DMS53 treated with DMSO at 0.1 percent for 48 hours (cell line): ENCODE measurements at regions not wholly inside any gene's neighbourhood (a gene's known extent, or its start where the extent isn't known, plus 50 kb on each side); places are given as distances from the start of the nearest gene placed in this dataset.

Source experiments
- DNase-seq: peaks from one replicate; lab custom pipeline; 2025; ENCODE audit not compliant: unreplicated experiment; lab: John Stamatoyannopoulos, UW

DNA sequence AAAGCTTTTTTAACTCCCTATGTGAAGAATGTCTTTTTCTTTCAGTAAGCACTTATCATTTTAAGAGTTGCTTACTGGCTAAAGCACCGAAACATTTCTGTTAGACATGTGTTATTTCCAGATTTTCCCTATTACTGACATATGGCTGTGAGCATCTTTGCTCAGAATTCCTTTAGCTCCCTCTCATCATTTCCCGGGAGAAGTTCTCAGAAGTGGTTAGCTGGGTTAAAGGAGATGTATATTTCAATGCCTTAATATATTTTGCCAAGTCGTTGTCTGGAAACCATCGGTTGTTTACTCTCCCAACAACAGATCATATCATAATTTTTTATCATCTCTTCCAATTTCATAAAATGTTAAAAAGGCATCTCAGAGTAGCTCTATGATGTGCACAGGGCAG is 396.5 kb downstream of the OCA2 start:
- no peak for DNase-seq

DNA sequence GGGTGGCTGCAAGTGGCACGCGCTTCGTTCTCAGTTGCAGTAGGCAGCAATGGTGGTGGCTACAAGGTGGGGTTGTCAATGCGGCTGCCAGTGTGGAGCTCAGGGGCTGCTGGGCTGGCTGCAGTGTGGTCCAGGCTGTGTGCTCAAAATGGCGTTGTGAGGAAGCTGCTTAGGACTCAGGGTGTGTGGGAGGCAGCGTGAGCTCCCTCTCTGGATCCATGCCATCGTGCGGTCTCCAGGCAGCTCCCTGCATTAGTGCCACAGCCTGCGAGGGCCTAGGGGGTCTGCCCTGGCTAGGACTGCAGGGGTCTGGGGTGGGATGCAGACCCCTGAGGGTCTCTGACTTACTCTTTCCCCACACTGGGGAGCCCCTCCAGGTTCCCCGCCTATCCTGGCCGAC is 397.2 kb downstream of the OCA2 start:
- no peak for DNase-seq

DNA sequence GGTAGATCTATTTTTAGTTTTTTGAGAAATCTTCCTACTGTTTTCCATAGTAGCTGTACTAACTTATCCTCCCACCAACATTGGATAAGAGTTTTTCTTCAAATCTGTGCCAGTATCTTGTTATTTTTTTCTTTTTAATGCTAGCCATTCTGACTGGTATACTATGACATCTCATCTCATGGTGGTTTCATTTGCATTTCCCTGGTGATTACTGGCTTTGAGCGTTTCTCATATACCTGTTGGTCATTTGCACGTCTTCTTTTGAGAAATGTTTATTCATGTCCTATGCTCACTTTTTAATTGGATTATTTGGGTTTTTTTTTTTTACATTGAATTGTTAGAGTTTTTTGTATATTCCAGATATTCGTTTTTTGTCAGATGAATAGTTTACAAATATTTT is 398.1 kb downstream of the OCA2 start:
- no peak for DNase-seq

DNA sequence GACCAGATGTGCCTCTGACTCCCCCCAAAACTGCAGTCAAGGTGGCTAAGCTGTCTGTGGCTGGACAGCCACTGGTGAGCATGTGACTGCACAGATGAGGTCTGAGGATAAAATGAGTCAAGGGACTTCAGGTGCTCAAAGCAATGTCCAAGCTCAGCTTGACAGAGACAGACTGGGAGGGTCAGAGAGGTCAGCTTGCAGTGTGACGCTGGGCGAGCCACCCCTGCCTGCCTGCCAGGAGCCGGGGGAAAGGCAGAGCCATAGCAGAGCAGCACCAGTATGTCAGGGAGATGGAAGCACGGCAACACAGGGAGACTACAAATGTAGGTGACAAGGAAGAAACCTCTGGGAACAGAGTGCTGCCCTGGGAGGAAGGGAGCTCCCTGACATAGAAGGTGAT is 399.4 kb downstream of the OCA2 start:
- DNase-seq = no peak

DNA sequence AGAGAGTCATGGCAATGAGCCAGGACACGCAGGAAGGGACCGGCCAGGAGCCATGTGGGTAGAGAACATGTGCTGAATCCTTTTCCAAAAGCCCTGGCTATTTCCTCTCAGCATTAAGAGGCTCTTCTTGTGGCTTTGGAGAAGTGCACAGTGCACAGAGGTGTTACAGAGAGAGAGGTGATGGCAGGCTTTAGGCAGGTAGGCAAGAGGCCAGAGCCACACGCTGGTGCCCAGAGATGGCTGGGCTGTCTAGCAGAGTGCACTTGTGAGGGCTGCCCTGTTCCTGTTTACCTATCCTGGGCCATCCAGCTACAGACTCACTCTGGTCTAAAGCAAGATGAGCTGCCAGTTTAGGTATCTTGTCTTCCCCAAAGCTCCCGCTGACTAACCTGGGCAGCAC is 402.6 kb downstream of the OCA2 start:
- DNase-seq = no peak

DNA sequence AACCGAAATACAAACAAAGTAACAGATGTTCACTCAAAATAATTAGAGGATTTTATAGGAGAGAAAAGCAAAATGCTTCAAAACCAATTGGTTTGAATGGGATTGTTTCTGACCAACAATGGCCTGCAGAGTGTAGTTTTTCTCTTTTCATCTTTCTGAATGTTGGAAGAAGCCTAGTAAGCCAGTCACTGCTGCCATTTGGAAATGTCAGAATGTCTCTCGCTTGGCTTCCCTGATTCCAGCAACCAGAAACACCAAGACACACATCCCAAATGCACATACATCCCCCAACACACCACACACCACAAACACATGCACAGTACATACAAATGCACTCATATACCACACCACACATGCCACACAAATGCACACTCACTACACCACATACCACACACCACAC is 403.4 kb downstream of the OCA2 start:
- no peak for DNase-seq

GRCh38 chr15:27694506-27695087 is 404.5 kb downstream of the OCA2 start:
- DNase-seq = no peak

- no peak for DNase-seq
Measured at GRCh38 chr15:27693280-27693679, 405.8 kb downstream of the OCA2 start.

DNA sequence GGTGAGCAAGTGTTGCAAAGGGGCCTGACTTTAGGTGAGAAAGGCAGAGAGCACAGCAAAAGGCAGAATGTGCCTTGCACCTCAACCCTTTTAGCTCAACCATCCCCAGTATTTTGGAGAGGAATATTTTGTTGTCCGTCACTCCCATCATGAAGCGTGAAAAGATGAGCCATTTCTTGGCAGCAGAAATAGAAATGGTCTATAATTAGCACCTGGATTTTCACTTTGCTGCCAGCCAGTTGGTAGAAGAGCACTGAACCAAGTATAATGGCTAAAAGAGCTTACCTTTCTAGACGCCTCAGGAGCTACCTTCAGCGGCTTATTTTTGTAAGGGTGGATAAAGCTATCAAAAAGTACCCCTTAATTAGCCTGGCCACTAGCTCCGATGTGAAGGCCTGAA is 406.7 kb downstream of the OCA2 start:
- DNase-seq = no peak

DNA sequence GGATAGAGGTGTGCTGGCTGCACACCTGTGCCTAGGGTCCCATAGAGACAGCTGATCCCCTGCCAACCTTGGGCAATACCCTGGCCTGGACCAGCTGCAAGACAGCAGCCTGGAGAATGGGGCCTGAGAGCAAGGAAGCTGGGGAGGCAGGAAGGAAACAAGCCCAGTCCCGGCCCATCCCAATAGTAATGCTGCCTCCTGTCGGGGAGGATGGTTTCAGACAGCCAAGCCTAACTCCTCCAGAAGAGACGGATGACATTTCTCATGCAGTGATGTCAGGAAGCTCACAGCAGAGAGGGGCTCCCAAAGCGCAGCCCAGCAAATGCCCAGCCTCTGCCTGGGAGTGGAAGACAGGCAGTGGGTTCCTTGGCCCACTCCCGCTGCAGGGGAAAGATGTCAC is 408.8 kb downstream of the OCA2 start:
- DNase-seq = no peak

- DNase-seq = no peak
Measured at GRCh38 chr15:27686971-27687370, 412.1 kb downstream of the OCA2 start.

DNA sequence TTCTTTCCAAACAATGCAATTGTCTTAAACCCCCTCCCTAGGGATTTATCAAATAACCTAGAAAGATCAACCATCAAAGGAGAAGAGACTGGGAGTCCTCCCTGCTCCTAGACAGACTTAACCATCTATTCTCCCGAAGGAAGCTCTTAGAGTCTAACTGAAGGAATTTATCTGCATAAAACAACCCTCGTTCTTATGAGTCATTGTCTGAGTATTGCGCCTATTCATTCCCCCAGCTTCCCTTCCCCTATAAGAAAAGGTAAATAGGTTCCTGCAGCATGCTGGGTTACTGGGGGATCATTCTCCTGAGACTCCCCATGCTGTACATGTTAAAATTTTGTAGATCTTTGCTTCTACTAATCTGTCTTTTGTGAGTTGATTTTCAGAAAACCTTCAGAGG is 412.7 kb downstream of the OCA2 start:
- DNase-seq = no peak

GRCh38 chr15:27685644-27686043 is 413.5 kb downstream of the OCA2 start:
- no peak for DNase-seq

GRCh38 chr15:27683121-27683520 is 416.0 kb downstream of the OCA2 start:
- DNase-seq = no peak

- DNase-seq = no peak
Measured at GRCh38 chr15:27681038-27681437, 418.1 kb downstream of the OCA2 start.

- peak; percentile 57 for DNase-seq
Measured at GRCh38 chr15:27679731-27680471, 419.2 kb downstream of the OCA2 start.

DNA sequence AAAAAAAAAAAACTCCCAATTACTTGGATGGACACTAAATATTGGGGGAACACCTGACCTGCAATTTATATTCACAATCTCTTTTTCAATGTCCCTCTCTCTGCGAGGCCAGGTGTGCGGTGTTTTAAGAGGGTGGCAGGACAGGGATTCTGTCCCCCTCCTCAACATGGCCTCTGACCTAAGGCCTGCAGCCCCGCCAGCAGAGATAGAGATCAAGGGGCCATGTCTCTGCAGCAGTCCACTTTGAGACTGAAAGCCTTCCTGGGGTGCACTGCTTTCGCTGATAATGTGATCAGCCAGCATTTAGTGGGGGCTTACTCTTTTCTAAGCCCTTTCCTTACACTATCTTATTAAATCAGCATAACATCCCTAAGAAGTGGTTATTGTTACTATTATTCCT is 419.9 kb downstream of the OCA2 start:
- no peak for DNase-seq

DNA sequence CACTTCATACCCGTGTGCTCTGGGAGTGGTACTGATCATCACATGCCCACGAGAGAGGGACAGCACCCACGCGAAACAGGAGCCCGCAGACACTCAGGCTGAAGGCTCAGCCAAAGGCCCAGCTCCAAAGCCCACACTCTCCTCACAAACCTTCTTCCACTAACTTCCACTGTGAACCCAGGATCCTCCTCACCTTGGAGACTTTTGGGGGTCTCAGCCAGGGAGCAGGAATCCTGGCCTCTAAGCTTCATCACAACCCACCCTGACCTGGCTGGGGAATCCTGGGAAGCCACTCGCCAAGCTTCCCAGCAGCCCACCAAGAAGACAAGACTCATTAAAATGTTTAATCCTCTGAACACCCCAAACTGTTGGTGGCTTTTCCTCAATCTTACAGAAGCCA is 421.2 kb downstream of the OCA2 start:
- no peak for DNase-seq

DNA sequence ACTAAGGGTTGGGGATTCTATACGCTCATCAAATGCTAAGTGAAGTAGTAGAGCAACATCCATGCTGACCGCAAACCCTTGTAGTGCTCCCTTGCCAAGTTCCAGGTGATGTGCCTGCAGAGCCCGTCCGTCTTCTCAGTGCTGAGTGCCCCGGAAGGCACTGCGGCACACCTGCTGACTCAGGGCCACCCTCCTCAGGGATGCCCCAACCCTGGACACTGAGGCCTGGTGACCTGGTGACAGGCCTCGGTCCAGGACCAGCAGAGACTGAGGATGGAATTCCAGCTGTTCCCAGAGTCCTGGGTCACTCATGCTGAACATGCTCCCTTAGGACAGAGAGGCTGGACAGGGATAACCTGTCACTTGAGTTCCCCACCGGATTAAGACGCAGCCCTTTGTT is 422.5 kb downstream of the OCA2 start:
- no peak for DNase-seq

- no peak for DNase-seq
Measured at GRCh38 chr15:27675571-27675970, 423.5 kb downstream of the OCA2 start.

DNA sequence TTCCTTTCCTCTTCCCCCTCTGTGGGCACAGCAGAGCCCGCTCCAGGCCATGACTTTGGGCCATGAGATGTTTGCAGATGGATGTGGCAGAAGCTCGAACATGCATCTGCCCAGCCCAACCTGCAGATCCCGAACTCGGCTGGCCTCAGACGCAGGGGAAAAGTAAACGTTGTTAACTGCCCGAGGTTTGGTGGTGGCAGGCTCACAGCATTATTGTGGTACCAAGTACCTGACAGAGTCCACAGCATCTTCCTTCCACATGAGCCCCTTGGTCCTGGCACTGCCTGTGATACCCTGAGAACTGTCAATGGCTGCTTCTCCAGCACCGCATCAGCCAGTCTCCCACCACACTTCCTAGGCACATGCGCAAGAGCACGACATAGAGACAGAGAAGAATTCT is 424.3 kb downstream of the OCA2 start:
- no peak for DNase-seq

DNA sequence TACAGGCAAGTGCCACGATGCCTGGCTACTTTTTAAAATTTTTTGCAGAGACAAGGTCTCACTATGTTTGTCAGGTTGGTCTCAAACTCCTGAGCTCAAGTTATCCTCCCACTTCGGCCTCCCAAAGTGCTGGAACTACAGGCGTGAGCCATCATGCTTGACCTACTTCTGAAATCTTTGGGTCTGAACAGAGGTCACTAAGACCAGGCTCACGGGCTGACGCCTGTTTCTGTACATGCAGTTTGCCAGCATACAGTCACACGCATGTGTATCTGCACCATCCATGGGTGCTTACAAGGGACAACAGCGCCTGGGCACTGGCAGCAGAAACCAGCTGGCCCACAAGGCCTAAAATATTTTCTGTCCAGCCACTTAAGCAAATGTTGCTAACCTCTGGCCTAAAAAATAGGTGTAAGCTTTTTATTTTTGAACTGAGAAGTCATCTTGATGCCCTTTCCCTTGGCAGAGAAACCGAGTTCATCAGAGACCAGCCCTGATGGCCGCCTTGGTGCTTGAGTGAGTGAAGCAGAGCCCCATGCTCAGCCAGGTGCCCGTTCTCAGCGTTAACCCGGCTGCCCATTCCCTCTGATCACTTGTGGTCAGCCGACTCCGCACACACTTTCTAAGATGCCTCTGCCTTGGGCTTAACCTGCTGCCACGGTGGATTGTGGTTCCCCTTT is 425.2 kb downstream of the OCA2 start:
- no peak for DNase-seq

DNA sequence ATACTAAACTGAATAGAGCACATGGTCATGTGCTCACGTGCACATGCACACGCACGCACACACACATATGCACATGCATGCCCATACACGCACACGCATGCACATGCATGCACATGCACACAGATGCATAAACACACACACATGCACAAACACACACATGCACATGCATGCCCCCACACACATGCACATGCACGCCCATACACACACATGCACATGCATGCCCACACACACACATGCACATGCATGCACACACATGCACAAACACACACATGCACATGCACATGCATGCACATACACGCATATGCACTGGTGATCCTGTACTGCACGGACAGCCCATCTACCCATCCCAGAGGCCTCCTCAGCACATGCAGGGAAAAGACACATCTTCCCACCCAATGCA is 426.6 kb downstream of the OCA2 start:
- no peak for DNase-seq
